Loucy (cell line): ENCODE measurements at regions not wholly inside any gene's neighbourhood (a gene's known extent, or its start where the extent isn't known, plus 50 kb on each side); places are given as distances from the start of the nearest gene placed in this dataset.

Experiments
- EZH2phosphoT487 ChIP-seq: fragments of 200-600 bp; IDR thresholded peaks from 2 replicates; pipeline ENCODE4 v1.6.1; 2018; ENCODE audit warnings: antibody characterized with exemption, mild to moderate bottlenecking, moderate library complexity, borderline replicate concordance
- TF ChIP-seq, protein P1 (sequence below): fragments of 200-600 bp; sonication (generic); conservative IDR thresholded peaks from 2 replicates; pipeline ENCODE4 v1.5.1; 2014; ENCODE audit warnings: mild to moderate bottlenecking, antibody characterized with exemption, low read length

DNA sequence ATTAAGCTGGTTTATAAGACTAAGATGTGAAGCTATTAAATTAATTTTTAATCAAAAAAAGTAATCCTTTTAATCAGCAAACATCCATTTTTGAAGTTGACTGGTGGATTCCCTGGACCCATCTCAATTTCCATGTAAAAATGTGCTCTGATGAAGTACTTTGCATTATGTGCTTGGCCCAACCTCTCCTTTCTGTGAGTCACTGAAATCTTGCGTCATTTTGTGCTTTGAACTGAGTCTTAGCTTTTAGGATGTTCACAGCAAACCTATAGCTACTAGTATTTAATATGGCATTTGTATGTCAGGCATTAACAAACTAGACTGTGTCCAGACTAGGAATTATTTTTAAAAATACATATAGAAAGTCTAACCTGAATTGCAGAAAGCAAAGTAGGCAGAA is 55.0 kb upstream of the CDH12 start:
- TF ChIP-seq, protein P1, sequence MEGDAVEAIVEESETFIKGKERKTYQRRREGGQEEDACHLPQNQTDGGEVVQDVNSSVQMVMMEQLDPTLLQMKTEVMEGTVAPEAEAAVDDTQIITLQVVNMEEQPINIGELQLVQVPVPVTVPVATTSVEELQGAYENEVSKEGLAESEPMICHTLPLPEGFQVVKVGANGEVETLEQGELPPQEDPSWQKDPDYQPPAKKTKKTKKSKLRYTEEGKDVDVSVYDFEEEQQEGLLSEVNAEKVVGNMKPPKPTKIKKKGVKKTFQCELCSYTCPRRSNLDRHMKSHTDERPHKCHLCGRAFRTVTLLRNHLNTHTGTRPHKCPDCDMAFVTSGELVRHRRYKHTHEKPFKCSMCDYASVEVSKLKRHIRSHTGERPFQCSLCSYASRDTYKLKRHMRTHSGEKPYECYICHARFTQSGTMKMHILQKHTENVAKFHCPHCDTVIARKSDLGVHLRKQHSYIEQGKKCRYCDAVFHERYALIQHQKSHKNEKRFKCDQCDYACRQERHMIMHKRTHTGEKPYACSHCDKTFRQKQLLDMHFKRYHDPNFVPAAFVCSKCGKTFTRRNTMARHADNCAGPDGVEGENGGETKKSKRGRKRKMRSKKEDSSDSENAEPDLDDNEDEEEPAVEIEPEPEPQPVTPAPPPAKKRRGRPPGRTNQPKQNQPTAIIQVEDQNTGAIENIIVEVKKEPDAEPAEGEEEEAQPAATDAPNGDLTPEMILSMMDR = no peak
- TF ChIP-seq EZH2phosphoT487 = no peak
